ENCODE measurements at regions not wholly inside any gene's neighbourhood (a gene's known extent, or its start where the extent isn't known, plus 50 kb on each side); places are given as distances from the start of the nearest gene placed in this dataset.
"Not testable (repeated sequence)": the region's sequence is repeated elsewhere in the genome, so short reads cannot be mapped to it uniquely, and the experiment has no call there.

DNA sequence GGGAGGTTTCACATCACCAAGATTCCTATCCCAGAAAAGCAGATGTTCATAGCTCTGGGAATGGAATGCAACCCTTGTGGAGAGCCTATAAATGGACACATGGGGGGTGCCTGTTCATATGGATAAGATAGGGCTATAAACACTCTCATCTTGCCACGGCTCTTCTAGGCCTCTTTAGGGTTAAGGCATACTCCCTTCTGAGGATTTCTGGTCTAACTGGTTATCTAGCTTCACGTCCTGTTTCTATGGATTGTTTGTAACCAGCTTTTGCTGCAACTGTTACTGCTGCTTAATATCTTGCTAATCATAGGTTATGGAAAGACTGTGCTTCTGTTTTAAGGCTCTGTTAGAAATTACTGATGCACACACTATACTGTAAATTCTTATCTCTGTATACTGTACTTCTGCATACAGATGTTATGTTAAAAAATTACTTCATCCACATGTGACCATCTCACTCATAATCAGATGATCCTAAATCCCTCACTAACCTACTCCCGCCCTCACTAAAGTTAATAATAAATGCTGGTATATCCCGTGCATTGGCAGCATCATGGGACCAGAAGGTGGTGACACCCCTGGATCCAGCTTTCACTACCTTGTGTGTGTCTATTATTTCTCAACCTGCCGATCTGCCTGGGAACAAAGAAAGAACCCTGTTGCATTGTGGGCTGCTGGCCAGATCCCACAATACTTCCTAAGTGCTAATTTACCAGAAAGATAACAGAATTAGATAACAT is 68.7 kb downstream of the PRKAB2 start:
- not testable (repeated sequence) for TF ChIP-seq RCOR1 (IDR thresholded peaks at IDR 0.05; ENCODE audit: insufficient replicate concordance, low read length); SMC3 (IDR thresholded peaks at IDR 0.05; ENCODE audit: low read depth, low read length); BHLHE40 (IDR thresholded peaks at IDR 0.05; ENCODE audit: low read depth, low read length); MAFK (IDR thresholded peaks at IDR 0.05; ENCODE audit: low read depth, low read length); POLR2A (IDR thresholded peaks at IDR 0.05; ENCODE audit: low read depth, low read length); RAD21 (IDR thresholded peaks at IDR 0.05; ENCODE audit: low read length); CHD1 (IDR thresholded peaks at IDR 0.05; ENCODE audit: low read depth, low read length); MAZ (IDR thresholded peaks at IDR 0.05; ENCODE audit: borderline replicate concordance, low read depth, low read length); FOS (IDR thresholded peaks at IDR 0.05; ENCODE audit: low read depth, low read length); CEBPB (IDR thresholded peaks at IDR 0.05; ENCODE audit: low read depth, low read length); NFE2L2 (IDR thresholded peaks at IDR 0.05; ENCODE audit: low read depth, low read length)
- TF ChIP-seq, protein P1, sequence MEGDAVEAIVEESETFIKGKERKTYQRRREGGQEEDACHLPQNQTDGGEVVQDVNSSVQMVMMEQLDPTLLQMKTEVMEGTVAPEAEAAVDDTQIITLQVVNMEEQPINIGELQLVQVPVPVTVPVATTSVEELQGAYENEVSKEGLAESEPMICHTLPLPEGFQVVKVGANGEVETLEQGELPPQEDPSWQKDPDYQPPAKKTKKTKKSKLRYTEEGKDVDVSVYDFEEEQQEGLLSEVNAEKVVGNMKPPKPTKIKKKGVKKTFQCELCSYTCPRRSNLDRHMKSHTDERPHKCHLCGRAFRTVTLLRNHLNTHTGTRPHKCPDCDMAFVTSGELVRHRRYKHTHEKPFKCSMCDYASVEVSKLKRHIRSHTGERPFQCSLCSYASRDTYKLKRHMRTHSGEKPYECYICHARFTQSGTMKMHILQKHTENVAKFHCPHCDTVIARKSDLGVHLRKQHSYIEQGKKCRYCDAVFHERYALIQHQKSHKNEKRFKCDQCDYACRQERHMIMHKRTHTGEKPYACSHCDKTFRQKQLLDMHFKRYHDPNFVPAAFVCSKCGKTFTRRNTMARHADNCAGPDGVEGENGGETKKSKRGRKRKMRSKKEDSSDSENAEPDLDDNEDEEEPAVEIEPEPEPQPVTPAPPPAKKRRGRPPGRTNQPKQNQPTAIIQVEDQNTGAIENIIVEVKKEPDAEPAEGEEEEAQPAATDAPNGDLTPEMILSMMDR (conservative IDR thresholded peaks at IDR 0.05; ENCODE audit: low read depth, low read length), result not testable (repeated sequence)
- TF ChIP-seq, protein P2, sequence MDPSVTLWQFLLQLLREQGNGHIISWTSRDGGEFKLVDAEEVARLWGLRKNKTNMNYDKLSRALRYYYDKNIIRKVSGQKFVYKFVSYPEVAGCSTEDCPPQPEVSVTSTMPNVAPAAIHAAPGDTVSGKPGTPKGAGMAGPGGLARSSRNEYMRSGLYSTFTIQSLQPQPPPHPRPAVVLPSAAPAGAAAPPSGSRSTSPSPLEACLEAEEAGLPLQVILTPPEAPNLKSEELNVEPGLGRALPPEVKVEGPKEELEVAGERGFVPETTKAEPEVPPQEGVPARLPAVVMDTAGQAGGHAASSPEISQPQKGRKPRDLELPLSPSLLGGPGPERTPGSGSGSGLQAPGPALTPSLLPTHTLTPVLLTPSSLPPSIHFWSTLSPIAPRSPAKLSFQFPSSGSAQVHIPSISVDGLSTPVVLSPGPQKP (IDR thresholded peaks at IDR 0.05; ENCODE audit: borderline replicate concordance, low read depth, low read length), result not testable (repeated sequence)

Measured in IMR-90 (cell line).